ENCODE measurements at regions not wholly inside any gene's neighbourhood (a gene's known extent, or its start where the extent isn't known, plus 50 kb on each side); places are given as distances from the start of the nearest gene placed in this dataset.
"Not testable (repeated sequence)": the region's sequence is repeated elsewhere in the genome, so short reads cannot be mapped to it uniquely, and the experiment has no call there.

DNA sequence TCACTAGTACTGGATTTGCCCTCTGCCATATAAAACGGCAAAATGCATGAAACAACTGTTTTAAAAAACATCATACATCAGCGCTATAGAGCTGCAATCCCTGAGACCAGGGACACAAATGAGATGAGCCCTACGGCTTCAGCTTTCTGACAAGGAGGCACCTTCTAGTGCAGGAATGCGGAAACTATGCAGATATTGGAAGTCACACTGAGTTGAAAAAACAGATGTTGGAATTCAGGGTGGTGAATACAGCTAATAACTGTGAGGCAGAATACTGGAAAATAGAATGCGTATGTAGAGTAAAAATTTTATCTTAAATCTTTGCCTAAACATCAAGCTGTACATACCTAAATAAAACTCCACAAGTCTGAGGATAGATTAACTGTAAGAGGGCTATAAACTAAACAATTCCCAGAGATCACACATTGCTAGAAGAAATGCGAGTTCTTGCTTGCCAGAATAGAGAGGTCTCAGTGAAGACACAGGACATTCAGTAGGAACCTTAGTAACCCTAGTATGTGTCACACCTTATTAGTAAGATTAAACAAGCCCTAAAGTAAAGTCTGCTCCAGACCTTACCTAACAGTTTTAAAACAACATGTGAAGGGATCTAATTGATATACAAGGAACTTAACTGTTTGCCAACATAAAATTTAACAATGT lies 541.4 kb upstream of the DDX18 start:
- no peak for DNase-seq
- no peak overlapping the region for H3K4me3 Mint-ChIP-seq
- no peaks in the 10 kb centered on the region for H3K9me3 Mint-ChIP-seq (ENCODE audit: low read depth)
- no peaks in the 10 kb centered on the region for H3K4me1 Mint-ChIP-seq
- no peaks in the 10 kb centered on the region for H3K27me3 Mint-ChIP-seq
- CTCF ChIA-PET: no interaction called here
- no peak overlapping the region for H3K27ac Mint-ChIP-seq
- no peaks in the 10 kb centered on the region for H3K36me3 Mint-ChIP-seq
- ATAC-seq: no peak

DNA sequence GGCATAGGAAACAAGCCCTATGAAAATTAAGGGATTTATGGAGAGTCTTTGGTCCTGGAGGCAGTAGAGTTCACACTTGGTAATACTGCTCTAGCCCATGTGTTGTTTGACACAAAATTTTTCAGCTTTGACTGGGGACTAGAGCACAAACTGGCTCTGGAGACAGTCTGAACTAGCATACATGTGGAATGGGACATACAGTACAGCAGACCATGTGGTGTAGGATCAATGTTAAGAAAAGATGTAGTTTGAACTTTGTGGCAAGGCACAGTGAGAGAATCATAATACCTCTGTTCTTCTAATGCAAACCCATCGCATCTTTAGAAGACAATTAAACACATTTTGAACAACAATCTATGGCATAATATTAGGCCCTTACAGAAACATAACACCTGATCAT lies 521.5 kb upstream of the DDX18 start:
- no peaks in the 10 kb centered on the region for H3K36me3 Mint-ChIP-seq
- H3K4me3 Mint-ChIP-seq: no peak overlapping the region
- ATAC-seq (no peak), DNase-seq (no peak)
- H3K9me3 Mint-ChIP-seq (ENCODE audit: low read depth): peaks cover 7% of the 10 kb centered on the region
- H3K27me3 Mint-ChIP-seq: no peaks in the 10 kb centered on the region
- H3K27ac Mint-ChIP-seq: no peak overlapping the region
- H3K4me1 Mint-ChIP-seq: no peaks in the 10 kb centered on the region
- CTCF ChIA-PET: no interaction called here

GRCh38 chr2:117299451-117299850 lies 515.0 kb upstream of the DDX18 start:
- ATAC-seq: no peak
- CTCF ChIA-PET: no interaction called here
- Mint-ChIP-seq H3K27ac (no peak overlapping the region), H3K27me3 (no peaks in the 10 kb centered on the region), H3K4me1 (no peaks in the 10 kb centered on the region), H3K4me3 (no peak overlapping the region), H3K9me3 (ENCODE audit: low read depth) (peaks cover 11% of the 10 kb centered on the region), H3K36me3 (no peaks in the 10 kb centered on the region)
- no peak for DNase-seq

- no peak overlapping the region for H3K4me3 Mint-ChIP-seq
- H3K27me3 Mint-ChIP-seq: no peaks in the 10 kb centered on the region
- H3K4me1 Mint-ChIP-seq: no peaks in the 10 kb centered on the region
- CTCF ChIA-PET: no interaction called here
- H3K27ac Mint-ChIP-seq: no peak overlapping the region
- no peak for ATAC-seq
- DNase-seq: no peak
- H3K36me3 Mint-ChIP-seq: no peaks in the 10 kb centered on the region
- peaks cover 2% of the 10 kb centered on the region for H3K9me3 Mint-ChIP-seq (ENCODE audit: low read depth)
These were observed 505.4 kb upstream of the DDX18 start for GRCh38 chr2:117308861-117309770.

DNA sequence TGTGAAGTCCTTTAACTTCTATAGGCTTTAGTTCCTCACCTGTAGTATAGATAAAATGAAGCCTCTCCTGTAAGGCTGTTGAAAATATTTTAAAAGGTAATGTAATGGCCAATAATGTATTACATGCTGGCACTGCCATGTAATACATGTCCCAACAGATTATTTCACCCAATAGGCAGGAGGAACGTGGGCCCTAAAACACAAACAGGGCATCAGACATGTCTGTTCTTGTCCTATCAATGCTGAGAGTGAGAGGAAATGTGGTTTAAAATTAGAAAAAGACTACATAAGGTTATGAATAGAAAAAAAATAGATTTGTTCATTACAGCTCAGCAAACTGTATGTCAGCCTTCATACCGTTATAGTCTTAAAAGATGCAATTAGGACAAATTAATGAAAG lies 492.7 kb upstream of the DDX18 start:
- CTCF ChIA-PET: no interaction called here
- Mint-ChIP-seq H3K9me3 (ENCODE audit: low read depth) (peaks cover 6% of the 10 kb centered on the region), H3K4me1 (no peaks in the 10 kb centered on the region), H3K4me3 (no peak overlapping the region), H3K27ac (no peak overlapping the region), H3K27me3 (no peaks in the 10 kb centered on the region), H3K36me3 (no peaks in the 10 kb centered on the region)
- no peak for DNase-seq
- ATAC-seq: no peak

GRCh38 chr2:117323331-117323730 lies 491.2 kb upstream of the DDX18 start:
- CTCF ChIA-PET: no interaction called here
- ATAC-seq (no peak), DNase-seq (no peak)
- no peak overlapping the region for H3K27ac Mint-ChIP-seq
- no peak overlapping the region for H3K4me3 Mint-ChIP-seq
- no peaks in the 10 kb centered on the region for H3K36me3 Mint-ChIP-seq
- peaks cover 4% of the 10 kb centered on the region for H3K9me3 Mint-ChIP-seq (ENCODE audit: low read depth)
- H3K27me3 Mint-ChIP-seq: no peaks in the 10 kb centered on the region
- no peaks in the 10 kb centered on the region for H3K4me1 Mint-ChIP-seq

GRCh38 chr2:117330641-117331040 lies 483.9 kb upstream of the DDX18 start:
- CTCF ChIA-PET: no interaction called here
- Mint-ChIP-seq H3K4me3 (no peak overlapping the region), H3K27me3 (no peaks in the 10 kb centered on the region)

GRCh38 chr2:117335967-117336366 lies 478.5 kb upstream of the DDX18 start:
- DNase-seq: no peak
- Mint-ChIP-seq H3K27ac (no peak overlapping the region), H3K4me3 (no peak overlapping the region), H3K4me1 (no peaks in the 10 kb centered on the region), H3K27me3 (no peaks in the 10 kb centered on the region), H3K36me3 (no peaks in the 10 kb centered on the region), H3K9me3 (ENCODE audit: low read depth) (peaks cover 13% of the 10 kb centered on the region)
- CTCF ChIA-PET: no interaction called here
- no peak for ATAC-seq

More at GRCh38 chr2:117330641-117331040, 483.9 kb upstream of the DDX18 start:
- no peak overlapping the region for H3K27ac Mint-ChIP-seq
- no peaks in the 10 kb centered on the region for H3K4me1 Mint-ChIP-seq
- DNase-seq (no peak), ATAC-seq (no peak)
- H3K36me3 Mint-ChIP-seq: no peaks in the 10 kb centered on the region
- peaks cover 7% of the 10 kb centered on the region for H3K9me3 Mint-ChIP-seq (ENCODE audit: low read depth)

- no peaks in the 10 kb centered on the region for H3K4me1 Mint-ChIP-seq
- no peaks in the 10 kb centered on the region for H3K27me3 Mint-ChIP-seq
- no peak overlapping the region for H3K4me3 Mint-ChIP-seq
- H3K36me3 Mint-ChIP-seq: no peaks in the 10 kb centered on the region
- no peak for DNase-seq
- H3K27ac Mint-ChIP-seq: no peak overlapping the region
- CTCF ChIA-PET: no interaction called here
- peaks cover 12% of the 10 kb centered on the region for H3K9me3 Mint-ChIP-seq (ENCODE audit: low read depth)
- ATAC-seq: no peak
These were observed 478.0 kb upstream of the DDX18 start for GRCh38 chr2:117336496-117336895.

- H3K36me3 Mint-ChIP-seq, ATAC-seq, H3K27me3 Mint-ChIP-seq, H3K27ac Mint-ChIP-seq, DNase-seq, CTCF ChIA-PET, H3K4me3 Mint-ChIP-seq, H3K4me1 Mint-ChIP-seq: not testable (repeated sequence)
- H3K9me3 Mint-ChIP-seq (ENCODE audit: low read depth): peaks cover 11% of the 10 kb centered on the region
These were observed 476.5 kb upstream of the DDX18 start for GRCh38 chr2:117337981-117338380.

DNA sequence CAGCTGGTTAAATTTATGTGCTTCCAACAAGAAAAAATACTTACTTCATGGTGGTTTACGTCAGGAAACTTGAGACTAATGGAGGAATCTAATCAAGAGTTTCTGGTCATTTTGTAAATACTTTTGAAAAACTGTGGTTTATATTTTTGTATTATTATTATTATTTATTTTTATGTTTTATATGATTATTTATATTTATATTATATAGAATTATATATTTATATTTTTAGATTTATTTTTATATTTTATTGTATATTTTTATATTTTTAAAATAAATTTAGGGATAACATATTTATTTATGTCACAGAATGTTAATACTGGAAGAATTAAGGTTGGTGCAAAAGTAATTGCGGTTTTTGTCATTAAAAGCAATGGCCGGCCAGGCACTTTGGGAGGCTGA lies 474.5 kb upstream of the DDX18 start:
- no peak overlapping the region for H3K4me3 Mint-ChIP-seq
- ATAC-seq: no peak
- DNase-seq: no peak
- no peaks in the 10 kb centered on the region for H3K27me3 Mint-ChIP-seq
- H3K36me3 Mint-ChIP-seq: no peaks in the 10 kb centered on the region
- peaks cover 8% of the 10 kb centered on the region for H3K9me3 Mint-ChIP-seq (ENCODE audit: low read depth)
- no peaks in the 10 kb centered on the region for H3K4me1 Mint-ChIP-seq
- CTCF ChIA-PET: no interaction called here
- H3K27ac Mint-ChIP-seq: no peak overlapping the region

DNA sequence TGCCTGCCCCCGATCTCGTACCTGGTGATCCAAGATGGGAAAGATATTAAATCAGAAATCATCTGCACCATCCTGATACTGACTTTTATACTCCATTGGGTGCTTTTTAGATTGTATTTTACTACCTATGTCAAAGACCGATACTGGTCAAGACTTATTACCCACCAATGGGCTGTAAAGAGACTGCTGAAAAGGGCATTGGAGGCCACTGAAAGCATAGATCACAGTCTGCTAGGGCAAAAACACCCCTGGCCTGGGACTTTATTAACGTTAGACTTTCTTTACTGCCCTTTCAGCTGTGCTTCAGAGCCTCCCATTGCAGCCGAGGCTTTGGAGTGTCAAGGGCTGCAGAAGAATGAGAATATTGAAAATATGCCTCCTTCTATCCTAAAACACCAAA lies 472.8 kb upstream of the DDX18 start:
- no peak for ATAC-seq
- CTCF ChIA-PET: no interaction called here
- H3K27ac Mint-ChIP-seq: no peak overlapping the region

GRCh38 chr2:117342415-117342814 lies 472.1 kb upstream of the DDX18 start:
- Mint-ChIP-seq H3K4me1 (no peaks in the 10 kb centered on the region), H3K4me3 (no peak overlapping the region), H3K27ac (no peak overlapping the region), H3K9me3 (ENCODE audit: low read depth) (peaks cover 4% of the 10 kb centered on the region), H3K27me3 (no peaks in the 10 kb centered on the region), H3K36me3 (no peaks in the 10 kb centered on the region)
- CTCF ChIA-PET: no interaction called here
- ATAC-seq (no peak), DNase-seq (no peak)

More for the DNA sequence above, 472.8 kb upstream of the DDX18 start:
- Mint-ChIP-seq H3K36me3 (no peaks in the 10 kb centered on the region), H3K9me3 (ENCODE audit: low read depth) (peaks cover under 1% of the 10 kb centered on the region), H3K4me1 (no peaks in the 10 kb centered on the region), H3K4me3 (no peak overlapping the region), H3K27me3 (no peaks in the 10 kb centered on the region)
- no peak for DNase-seq

DNA sequence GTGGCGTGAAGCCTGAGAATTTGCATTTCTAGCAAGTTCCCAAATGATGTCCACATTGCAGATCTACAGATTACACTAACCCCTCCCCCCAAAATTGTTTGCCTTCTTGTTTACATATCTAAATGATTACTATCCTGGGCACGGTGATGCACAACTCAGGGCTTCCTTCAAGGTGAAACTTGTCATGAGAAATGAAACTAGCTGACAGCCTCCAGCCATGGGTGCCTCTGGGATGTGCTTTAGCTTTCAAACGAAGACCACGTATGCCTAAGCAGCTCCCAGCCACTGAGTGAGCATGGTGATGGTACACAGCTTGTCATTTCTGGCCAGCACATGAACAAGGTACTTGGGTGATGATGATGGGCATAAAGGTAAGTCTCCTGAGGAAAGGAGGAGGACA lies 464.8 kb upstream of the DDX18 start:
- Mint-ChIP-seq H3K27ac (no peak overlapping the region), H3K27me3 (no peaks in the 10 kb centered on the region), H3K4me1 (no peaks in the 10 kb centered on the region), H3K9me3 (ENCODE audit: low read depth) (peaks cover 10% of the 10 kb centered on the region), H3K36me3 (no peaks in the 10 kb centered on the region), H3K4me3 (no peak overlapping the region)
- CTCF ChIA-PET: no interaction called here
- no peak for DNase-seq
- ATAC-seq: no peak

Data from activated CD8-positive, alpha-beta memory T cell treated with anti-CD3 and anti-CD28 coated beads, Interleukin-2, amount 10 ng/mL, durations not matched to agents 7 days and 5 days (primary cell).